GM19372 (cell line): ENCODE measurements at regions not wholly inside any gene's neighbourhood (a gene's known extent, or its start where the extent isn't known, plus 50 kb on each side); places are given as distances from the start of the nearest gene placed in this dataset.

ENCODE experiments used
- ATAC-seq: cut with Tn5 transposase; IDR thresholded peaks from one replicate; pipeline ENCODE4 v1.9.1; 2021; ENCODE audit warnings: mild to moderate bottlenecking, low read depth, moderate library complexity; ENCODE audit not compliant: unreplicated experiment

- no peak for ATAC-seq
These were observed 51.4 kb downstream of the MRPL36 start for GRCh38 chr5:1748271-1748670.

GRCh38 chr5:1747803-1748085, 51.9 kb downstream of the MRPL36 start:
- ATAC-seq, result no peak

GRCh38 chr5:1747079-1747802, 52.4 kb downstream of the MRPL36 start:
- no peak for ATAC-seq

GRCh38 chr5:1746371-1747078, 53.1 kb downstream of the MRPL36 start:
- ATAC-seq, result no peak

GRCh38 chr5:1745796-1746370, 53.8 kb downstream of the MRPL36 start:
- ATAC-seq, result no peak

GRCh38 chr5:1745123-1745795, 54.4 kb downstream of the MRPL36 start:
- ATAC-seq, result no peak

GRCh38 chr5:1744393-1745122, 55.1 kb downstream of the MRPL36 start:
- no peak for ATAC-seq

- no peak for ATAC-seq
These were observed 55.9 kb downstream of the MRPL36 start for GRCh38 chr5:1743769-1744085.

- no peak for ATAC-seq
These were observed 56.4 kb downstream of the MRPL36 start for GRCh38 chr5:1743061-1743768.

- peak; percentile 56 for ATAC-seq
These were observed 61.7 kb downstream of the MRPL36 start for GRCh38 chr5:1737790-1738405.

- no peak for ATAC-seq
These were observed 62.5 kb downstream of the MRPL36 start for GRCh38 chr5:1736889-1737711.

- ATAC-seq, result no peak
These were observed 63.6 kb downstream of the MRPL36 start for GRCh38 chr5:1736065-1736464.

GRCh38 chr5:1735320-1735970, 64.2 kb downstream of the MRPL36 start:
- no peak for ATAC-seq

GRCh38 chr5:1734908-1735289, 64.7 kb downstream of the MRPL36 start:
- no peak for ATAC-seq

GRCh38 chr5:1734271-1734907, 65.2 kb downstream of the MRPL36 start:
- no peak for ATAC-seq

- ATAC-seq, result no peak
These were observed 66.3 kb downstream of the MRPL36 start for GRCh38 chr5:1733369-1733768.

GRCh38 chr5:1732945-1733344, 66.7 kb downstream of the MRPL36 start:
- no peak for ATAC-seq
